WI38 (cell line): ENCODE measurements at regions not wholly inside any gene's neighbourhood (a gene's known extent, or its start where the extent isn't known, plus 50 kb on each side); places are given as distances from the start of the nearest gene placed in this dataset.

ENCODE experiments used
- H3K4me3 ChIP-seq: 2 replicates; pipeline ENCODE4 v1.5.1; 2011; ENCODE audit warnings: low read depth, mild to moderate bottlenecking, control low read depth, low read length
- TF ChIP-seq, protein P1 (sequence below): IDR thresholded peaks from 2 replicates; pipeline ENCODE4 v1.5.1; 2012; ENCODE audit warnings: low read depth, mild to moderate bottlenecking, control low read depth, low read length

DNA sequence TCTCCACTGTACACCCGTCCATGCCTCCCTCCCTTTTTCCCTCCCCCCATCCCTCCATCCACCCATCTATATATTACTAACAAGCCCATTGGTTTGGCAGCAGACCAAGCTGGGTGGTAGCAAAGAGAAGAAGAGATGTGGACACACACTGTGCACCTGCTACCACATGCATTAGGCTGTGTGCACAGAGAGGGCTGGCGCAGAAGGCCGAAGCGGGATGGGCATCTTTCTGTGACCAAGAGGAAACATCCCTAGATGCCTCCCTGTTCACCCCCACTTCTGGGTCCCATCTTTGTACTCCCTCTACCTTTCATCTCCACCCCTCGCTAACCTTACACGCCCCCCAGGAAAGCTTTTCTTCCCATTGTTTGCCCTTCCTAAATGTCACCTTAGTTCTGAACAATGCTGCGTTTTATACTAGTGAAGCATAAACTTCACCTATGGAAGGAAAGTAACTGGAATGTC lies 64.9 kb upstream of the AFDN start:
- H3K4me3 ChIP-seq: no peak overlapping the region
- TF ChIP-seq, protein P1, sequence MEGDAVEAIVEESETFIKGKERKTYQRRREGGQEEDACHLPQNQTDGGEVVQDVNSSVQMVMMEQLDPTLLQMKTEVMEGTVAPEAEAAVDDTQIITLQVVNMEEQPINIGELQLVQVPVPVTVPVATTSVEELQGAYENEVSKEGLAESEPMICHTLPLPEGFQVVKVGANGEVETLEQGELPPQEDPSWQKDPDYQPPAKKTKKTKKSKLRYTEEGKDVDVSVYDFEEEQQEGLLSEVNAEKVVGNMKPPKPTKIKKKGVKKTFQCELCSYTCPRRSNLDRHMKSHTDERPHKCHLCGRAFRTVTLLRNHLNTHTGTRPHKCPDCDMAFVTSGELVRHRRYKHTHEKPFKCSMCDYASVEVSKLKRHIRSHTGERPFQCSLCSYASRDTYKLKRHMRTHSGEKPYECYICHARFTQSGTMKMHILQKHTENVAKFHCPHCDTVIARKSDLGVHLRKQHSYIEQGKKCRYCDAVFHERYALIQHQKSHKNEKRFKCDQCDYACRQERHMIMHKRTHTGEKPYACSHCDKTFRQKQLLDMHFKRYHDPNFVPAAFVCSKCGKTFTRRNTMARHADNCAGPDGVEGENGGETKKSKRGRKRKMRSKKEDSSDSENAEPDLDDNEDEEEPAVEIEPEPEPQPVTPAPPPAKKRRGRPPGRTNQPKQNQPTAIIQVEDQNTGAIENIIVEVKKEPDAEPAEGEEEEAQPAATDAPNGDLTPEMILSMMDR: no peak

DNA sequence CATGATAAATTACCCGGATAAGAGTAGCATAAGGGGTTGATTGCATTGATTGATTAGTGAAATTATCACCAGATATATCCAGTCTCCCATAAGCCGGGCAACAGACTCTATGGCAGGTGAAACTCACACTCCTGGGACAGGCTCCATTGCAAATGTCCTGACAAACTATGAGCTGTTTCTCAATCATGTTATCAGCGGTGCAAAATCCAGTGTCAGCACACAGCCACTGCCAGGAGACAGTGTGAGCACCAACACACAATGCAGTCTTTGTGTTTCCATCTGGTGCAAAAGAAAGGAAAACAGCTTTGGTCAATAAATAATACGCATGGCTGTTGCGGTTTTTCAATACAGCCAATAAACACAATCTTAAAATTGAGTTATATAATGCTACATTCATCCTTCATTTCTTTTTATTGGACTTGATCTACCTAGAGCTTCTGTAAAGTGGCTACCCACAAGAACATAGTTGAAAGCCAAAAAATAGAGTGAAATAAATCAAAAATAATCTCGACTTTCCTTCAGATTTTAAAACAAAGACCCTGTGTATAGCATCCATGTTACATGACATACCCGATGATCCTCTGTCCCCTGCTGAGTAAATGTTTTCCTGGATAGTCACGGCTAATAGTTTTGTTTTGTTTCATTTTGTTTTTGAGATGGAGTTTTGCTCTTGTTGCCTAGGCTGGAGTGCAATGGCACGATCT lies 64.3 kb upstream of the AFDN start:
- TF ChIP-seq, protein P1: no peak
- no peak overlapping the region for H3K4me3 ChIP-seq

DNA sequence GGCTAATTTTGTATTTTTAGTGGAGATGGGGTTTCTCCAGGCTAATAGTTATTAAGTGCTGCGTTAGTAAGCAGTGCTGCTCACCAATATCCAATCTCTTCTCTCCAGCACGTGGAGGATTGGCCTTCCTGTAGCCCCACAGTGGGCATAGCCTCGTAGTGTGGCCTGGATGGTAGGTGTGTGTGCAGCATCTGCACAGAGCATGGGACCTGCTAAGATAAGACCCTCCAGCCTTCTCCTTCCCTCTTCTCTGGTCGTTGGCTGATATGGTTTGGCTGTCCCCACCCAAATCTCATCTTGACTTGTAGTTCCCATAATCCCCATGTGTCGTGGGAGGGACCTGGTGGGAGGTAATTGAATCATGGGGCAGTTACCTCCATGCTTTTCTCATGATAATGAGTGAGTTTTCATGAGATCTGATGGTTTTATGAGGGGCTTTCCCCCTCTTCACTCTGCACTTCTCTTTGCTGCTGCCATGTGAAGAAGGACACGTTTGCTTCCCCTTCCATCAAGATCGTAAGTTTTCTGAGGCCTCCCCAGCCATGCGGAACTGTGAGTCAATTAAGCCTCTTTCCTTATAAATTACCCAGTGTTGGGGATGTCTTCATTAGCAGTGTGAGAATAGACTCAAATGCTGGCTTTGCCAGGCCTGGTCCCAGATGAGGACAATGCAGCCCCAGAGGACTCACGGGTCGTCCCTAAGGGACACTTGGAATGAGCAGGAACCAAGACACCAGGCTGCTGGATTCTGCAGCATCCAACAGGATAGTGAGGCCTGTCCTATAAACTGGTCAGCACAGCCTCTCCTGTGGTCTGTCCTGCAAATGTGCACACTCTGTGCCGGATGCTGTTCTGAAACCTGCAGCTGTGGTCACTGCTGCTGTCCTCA lies 63.4 kb upstream of the AFDN start:
- TF ChIP-seq, protein P1: no peak
- no peak overlapping the region for H3K4me3 ChIP-seq

DNA sequence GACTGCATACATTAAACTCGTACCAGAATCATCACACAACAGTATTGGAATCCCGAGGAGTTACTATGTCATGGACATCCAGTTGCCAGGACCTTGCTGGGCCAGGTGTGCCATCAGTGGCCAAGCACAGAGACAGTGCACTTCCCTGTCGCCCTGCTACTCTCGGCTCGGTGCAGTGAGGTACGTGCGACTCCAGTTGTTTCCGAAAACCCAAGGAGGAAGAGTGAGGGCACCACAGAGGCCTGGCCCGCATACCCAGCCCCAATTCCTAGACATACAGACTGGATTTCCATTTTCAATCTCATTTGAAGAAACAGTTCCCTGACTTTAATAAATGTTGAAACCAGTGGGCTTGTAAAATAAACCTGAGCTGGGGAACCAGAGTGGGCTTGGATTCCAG lies 62.5 kb upstream of the AFDN start:
- H3K4me3 ChIP-seq: no peak overlapping the region
- TF ChIP-seq, protein P1: no peak

DNA sequence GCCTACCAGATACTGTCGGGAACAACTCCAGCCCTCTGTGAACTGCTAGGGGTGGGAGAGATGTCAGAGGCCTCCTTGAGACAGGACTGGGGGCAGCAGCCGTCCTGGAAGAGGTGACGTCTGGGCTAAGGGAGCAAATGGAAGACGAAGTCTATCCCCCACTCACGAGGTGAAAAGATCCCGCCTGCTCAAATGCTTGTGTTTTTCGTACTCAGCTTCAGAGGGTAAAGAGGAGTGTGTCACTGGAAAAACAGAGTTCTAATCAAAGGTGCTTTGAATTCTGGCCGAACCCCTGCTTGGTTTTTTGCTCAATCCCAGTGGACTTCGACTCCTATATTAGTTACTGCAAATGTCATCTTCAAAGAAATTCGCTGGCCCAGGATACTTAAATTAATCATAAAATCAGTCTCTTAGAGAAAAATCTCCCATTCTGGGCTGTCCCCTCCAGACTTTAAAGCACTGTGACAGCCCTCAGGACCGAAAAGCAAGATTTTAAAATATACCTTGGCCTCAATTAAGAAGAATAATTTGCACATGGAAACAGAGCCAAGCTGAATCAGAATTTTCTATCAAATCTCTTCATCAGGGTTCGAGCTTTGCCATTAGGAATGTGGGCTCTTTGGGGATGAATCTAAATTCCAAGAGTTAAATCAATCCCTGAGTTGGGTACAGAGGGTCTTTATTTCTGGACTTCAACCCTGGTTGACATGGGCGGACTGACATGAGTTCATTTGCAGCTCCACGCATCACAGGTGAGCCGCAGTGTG lies 61.8 kb upstream of the AFDN start:
- TF ChIP-seq, protein P1: no peak

DNA sequence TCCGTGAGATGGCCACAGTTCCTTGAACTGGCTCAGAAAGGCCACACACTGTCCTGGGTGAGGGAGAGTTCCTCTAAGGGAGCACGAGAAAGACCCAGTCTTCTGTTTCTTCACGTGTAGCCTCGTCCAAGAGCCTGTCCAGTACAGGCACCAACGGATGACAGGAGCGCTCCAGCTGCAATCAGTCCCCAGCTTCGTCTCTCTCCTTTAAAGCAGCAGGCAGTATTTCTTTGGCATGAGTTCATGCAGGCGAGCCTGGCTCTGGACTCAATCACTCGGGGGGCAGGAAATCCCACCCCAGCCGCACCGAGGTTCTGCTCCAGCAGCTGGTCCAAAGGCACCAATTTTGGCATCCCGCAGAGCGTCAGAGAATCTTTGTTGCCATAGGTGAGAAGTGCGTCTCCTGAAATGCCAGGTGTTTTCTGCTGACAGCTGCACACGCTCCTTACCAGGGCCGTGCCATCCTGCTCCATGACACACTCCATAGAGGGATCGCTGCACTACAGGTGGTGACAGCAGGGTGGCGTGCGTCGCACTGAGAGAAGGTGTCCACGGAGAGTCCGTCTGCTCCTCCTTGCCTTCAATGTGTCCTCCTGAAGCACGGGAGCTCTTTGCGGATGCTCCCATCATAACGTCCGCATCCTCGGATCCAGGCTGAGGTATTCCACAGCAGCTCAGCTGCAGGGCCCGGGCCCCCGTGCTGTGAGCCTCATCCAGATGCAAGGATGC lies 59.6 kb upstream of the AFDN start:
- no peak overlapping the region for H3K4me3 ChIP-seq
- TF ChIP-seq, protein P1: no peak

More for the DNA sequence above, 61.8 kb upstream of the AFDN start:
- no peak overlapping the region for H3K4me3 ChIP-seq
